C4-2B (cell line): ENCODE measurements at regions not wholly inside any gene's neighbourhood (a gene's known extent, or its start where the extent isn't known, plus 50 kb on each side); places are given as distances from the start of the nearest gene placed in this dataset.

Experiments used
- CTCF ChIP-seq: fragments of 450-650 bp; conservative IDR thresholded peaks from 2 replicates; pipeline ENCODE4 v1.5.1; 2017; ENCODE audit warnings: mild to moderate bottlenecking
- ZFX ChIP-seq: fragments of 450-650 bp; IDR thresholded peaks from 2 replicates; pipeline ENCODE4 v1.6.1; 2017

GRCh38 chr10:75291805-75292204 lies 56.0 kb upstream of the COMTD1 start:
- TF ChIP-seq CTCF (no peak), ZFX (no peak)
